ENCODE measurements at regions not wholly inside any gene's neighbourhood (a gene's known extent, or its start where the extent isn't known, plus 50 kb on each side); places are given as distances from the start of the nearest gene placed in this dataset.

GRCh38 chr7:47663213-47663612 lies 81.3 kb upstream of the TNS3 start:
- H3K27me3 ChIP-seq (ENCODE audit: low read depth, low read length), result no peaks in the 10 kb centered on the region
- no peaks in the 10 kb centered on the region for H4K20me1 ChIP-seq (ENCODE audit: insufficient read depth, low read length)
- H3K79me2 ChIP-seq (ENCODE audit: low read length), result no peaks in the 10 kb centered on the region
- no peak overlapping the region for H3K4me3 ChIP-seq (ENCODE audit: low read length)
- no peaks in the 10 kb centered on the region for H3K4me1 ChIP-seq (ENCODE audit: low read length)
- H3K9me3 ChIP-seq (ENCODE audit: insufficient read depth, low read length), result no peaks in the 10 kb centered on the region
- H3K36me3 ChIP-seq (replicated peaks; ENCODE audit: low read depth, low read length), result no peaks in the 10 kb centered on the region
- no peak overlapping the region for H3K4me2 ChIP-seq (ENCODE audit: low read length)
- H3K27ac ChIP-seq (ENCODE audit: low read length), result no peak overlapping the region
- no peak overlapping the region for H3K9ac ChIP-seq (ENCODE audit: low read length)
- no peak overlapping the region for H2AFZ ChIP-seq (ENCODE audit: low read depth, low read length)
- no peak for TF ChIP-seq CTCF (IDR thresholded peaks at IDR 0.05; ENCODE audit: low read depth, low read length)
- no peak for TF ChIP-seq EZH2phosphoT487 (IDR thresholded peaks at IDR 0.05; ENCODE audit: low read depth)

GRCh38 chr7:47661051-47661714 lies 79.3 kb upstream of the TNS3 start:
- H3K4me3 ChIP-seq (ENCODE audit: low read length), result no peak overlapping the region
- H3K4me1 ChIP-seq (ENCODE audit: low read length), result no peaks in the 10 kb centered on the region
- no peak overlapping the region for H2AFZ ChIP-seq (ENCODE audit: low read depth, low read length)
- no peak for TF ChIP-seq CTCF (IDR thresholded peaks at IDR 0.05; ENCODE audit: low read depth, low read length)
- no peak for TF ChIP-seq EZH2phosphoT487 (IDR thresholded peaks at IDR 0.05; ENCODE audit: low read depth)
- H3K27ac ChIP-seq (ENCODE audit: low read length), result no peak overlapping the region
- H3K27me3 ChIP-seq (ENCODE audit: low read depth, low read length), result no peaks in the 10 kb centered on the region
- no peaks in the 10 kb centered on the region for H4K20me1 ChIP-seq (ENCODE audit: insufficient read depth, low read length)
- H3K9ac ChIP-seq (ENCODE audit: low read length), result no peak overlapping the region
- no peaks in the 10 kb centered on the region for H3K36me3 ChIP-seq (replicated peaks; ENCODE audit: low read depth, low read length)
- H3K79me2 ChIP-seq (ENCODE audit: low read length), result no peaks in the 10 kb centered on the region
- H3K9me3 ChIP-seq (ENCODE audit: insufficient read depth, low read length), result no peaks in the 10 kb centered on the region
- H3K4me2 ChIP-seq (ENCODE audit: low read length), result no peak overlapping the region

- H2AFZ ChIP-seq (ENCODE audit: low read depth, low read length), result no peak overlapping the region
- H3K9me3 ChIP-seq (ENCODE audit: insufficient read depth, low read length), result no peaks in the 10 kb centered on the region
- H3K36me3 ChIP-seq (replicated peaks; ENCODE audit: low read depth, low read length), result no peaks in the 10 kb centered on the region
- H3K4me3 ChIP-seq (ENCODE audit: low read length), result no peak overlapping the region
- TF ChIP-seq EZH2phosphoT487 (IDR thresholded peaks at IDR 0.05; ENCODE audit: low read depth) (no peak), CTCF (IDR thresholded peaks at IDR 0.05; ENCODE audit: low read depth, low read length) (no peak)
- H3K27me3 ChIP-seq (ENCODE audit: low read depth, low read length), result no peaks in the 10 kb centered on the region
- H4K20me1 ChIP-seq (ENCODE audit: insufficient read depth, low read length), result no peaks in the 10 kb centered on the region
- H3K79me2 ChIP-seq (ENCODE audit: low read length), result no peaks in the 10 kb centered on the region
- no peak overlapping the region for H3K27ac ChIP-seq (ENCODE audit: low read length)
- no peak overlapping the region for H3K9ac ChIP-seq (ENCODE audit: low read length)
- H3K4me2 ChIP-seq (ENCODE audit: low read length), result no peak overlapping the region
- no peaks in the 10 kb centered on the region for H3K4me1 ChIP-seq (ENCODE audit: low read length)
Measured at GRCh38 chr7:47659664-47660462, 78.0 kb upstream of the TNS3 start.

- Histone ChIP-seq H3K4me1 (ENCODE audit: low read length) (no peaks in the 10 kb centered on the region), H3K27ac (ENCODE audit: low read length) (no peak overlapping the region), H3K27me3 (ENCODE audit: low read depth, low read length) (no peaks in the 10 kb centered on the region), H4K20me1 (ENCODE audit: insufficient read depth, low read length) (no peaks in the 10 kb centered on the region), H2AFZ (ENCODE audit: low read depth, low read length) (no peak overlapping the region), H3K4me3 (ENCODE audit: low read length) (no peak overlapping the region), H3K36me3 (replicated peaks; ENCODE audit: low read depth, low read length) (no peaks in the 10 kb centered on the region), H3K9ac (ENCODE audit: low read length) (no peak overlapping the region), H3K4me2 (ENCODE audit: low read length) (no peak overlapping the region), H3K79me2 (ENCODE audit: low read length) (no peaks in the 10 kb centered on the region), H3K9me3 (ENCODE audit: insufficient read depth, low read length) (no peaks in the 10 kb centered on the region)
- TF ChIP-seq EZH2phosphoT487 (IDR thresholded peaks at IDR 0.05; ENCODE audit: low read depth), result no peak
- TF ChIP-seq CTCF (IDR thresholded peaks at IDR 0.05; ENCODE audit: low read depth, low read length), result no peak
Measured at GRCh38 chr7:47658886-47659635, 77.2 kb upstream of the TNS3 start.
